Central memory CD8-positive, alpha-beta T cell (primary cell): ENCODE measurements at regions not wholly inside any gene's neighbourhood (a gene's known extent, or its start where the extent isn't known, plus 50 kb on each side); places are given as distances from the start of the nearest gene placed in this dataset.

Experiments
- ATAC-seq: fragments of 150-1000 bp; cut with Tn5 transposase; replicated peaks from 2 replicates; pipeline ENCODE4 v1.10.0; 2022; ENCODE audit warnings: mild to moderate bottlenecking, moderate FRiP score, moderate number of reproducible peaks; ENCODE audit not compliant: poor library complexity, severe bottlenecking; ENCODE audit errors: extremely low read depth
- DNase-seq, 2 donors: peaks; one replicate each; pipeline ENCODE4 v3.0.0; 2021; ENCODE audit warnings: low spot score in 2 of 2
- H3K27ac Mint-ChIP-seq: one replicate; pipeline ENCODE4 v1.8.0; 2022; ENCODE audit warnings: low read depth, mild to moderate bottlenecking, moderate library complexity, mixed read lengths
- H3K27me3 Mint-ChIP-seq: one replicate; pipeline ENCODE4 v1.8.0; 2022; ENCODE audit warnings: mixed read lengths
- H3K36me3 Mint-ChIP-seq: one replicate; pipeline ENCODE4 v1.8.0; 2022; ENCODE audit warnings: mild to moderate bottlenecking, moderate library complexity, mixed read lengths; ENCODE audit not compliant: insufficient read depth
- H3K4me1 Mint-ChIP-seq: one replicate; pipeline ENCODE4 v1.8.0; 2022; ENCODE audit warnings: mixed read lengths
- H3K4me3 Mint-ChIP-seq: one replicate; pipeline ENCODE4 v1.8.0; 2022; ENCODE audit warnings: mild to moderate bottlenecking, moderate library complexity, mixed read lengths
- H3K9me3 Mint-ChIP-seq: one replicate; pipeline ENCODE4 v1.8.0; 2022; ENCODE audit warnings: mixed read lengths

DNA sequence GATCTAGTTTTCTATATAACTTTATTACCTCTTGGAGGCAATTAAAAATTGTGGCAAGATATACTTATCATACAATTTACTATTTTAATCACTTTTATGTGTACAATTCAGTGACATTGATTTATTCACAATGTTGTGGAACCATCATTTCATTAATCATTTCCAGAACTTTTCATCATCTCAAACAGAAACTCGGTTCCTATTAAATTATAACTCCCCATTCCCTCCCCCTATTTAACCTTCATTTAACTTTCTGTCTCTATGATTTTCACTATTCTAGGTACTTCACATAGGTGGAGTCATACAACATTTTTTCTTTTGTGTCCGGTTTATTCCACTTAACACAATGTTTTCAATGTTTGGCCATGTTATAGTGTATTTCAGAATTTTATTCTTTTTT is 252.8 kb downstream of the REEP3 start:
- ATAC-seq (no peak), DNase-seq (no peak)
- Mint-ChIP-seq H3K4me1 (no peaks in the 10 kb centered on the region), H3K27ac (no peak overlapping the region), H3K9me3 (no peaks in the 10 kb centered on the region), H3K4me3 (no peak overlapping the region), H3K27me3 (peaks cover 24% of the 10 kb centered on the region), H3K36me3 (no peaks in the 10 kb centered on the region)

DNA sequence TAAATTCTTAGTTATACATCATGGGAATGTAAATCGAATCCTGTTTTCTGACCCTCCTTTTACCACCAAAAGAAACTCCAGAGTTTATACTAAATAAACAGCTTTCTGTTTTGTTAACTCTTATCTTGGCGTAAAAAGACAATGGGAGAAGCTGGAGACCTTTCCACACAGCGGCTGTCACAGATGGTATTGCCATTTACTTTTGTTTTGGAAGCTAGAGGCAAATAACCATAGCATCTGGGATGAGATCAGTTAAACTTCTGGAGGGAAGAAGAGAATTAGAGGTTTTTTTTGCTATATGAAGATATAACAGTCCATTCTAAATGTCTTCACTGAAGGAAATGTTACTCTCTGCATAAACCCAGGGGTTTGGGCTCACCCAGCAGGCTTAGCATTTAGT is 258.9 kb downstream of the REEP3 start:
- H3K4me3 Mint-ChIP-seq, result no peak overlapping the region
- no peaks in the 10 kb centered on the region for H3K36me3 Mint-ChIP-seq
- H3K4me1 Mint-ChIP-seq, result no peaks in the 10 kb centered on the region
- no peak for DNase-seq
- ATAC-seq, result no peak
- H3K9me3 Mint-ChIP-seq, result no peaks in the 10 kb centered on the region
- peaks cover 49% of the 10 kb centered on the region for H3K27me3 Mint-ChIP-seq
- H3K27ac Mint-ChIP-seq, result no peak overlapping the region

DNA sequence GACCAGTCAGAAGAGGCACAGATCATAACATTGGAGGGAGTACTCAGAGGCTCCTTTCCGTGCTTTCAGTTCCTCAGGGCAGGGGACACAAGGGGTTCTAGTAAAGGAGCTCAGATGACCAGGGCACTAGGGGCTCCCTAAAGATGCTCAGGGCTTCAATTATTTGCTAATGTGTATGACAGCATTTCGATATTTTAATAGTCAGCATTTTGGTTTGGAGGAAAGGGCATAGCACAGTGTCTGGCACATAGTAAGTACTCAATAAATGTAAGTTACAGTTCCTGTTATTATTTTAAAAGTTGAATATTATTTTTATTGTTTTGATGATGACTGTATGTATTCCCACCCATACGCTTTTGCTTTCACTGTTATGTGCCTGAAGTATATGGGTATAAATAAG is 260.0 kb downstream of the REEP3 start:
- Mint-ChIP-seq H3K4me3 (no peak overlapping the region), H3K27ac (no peak overlapping the region), H3K9me3 (no peaks in the 10 kb centered on the region), H3K4me1 (no peaks in the 10 kb centered on the region), H3K27me3 (peaks cover 56% of the 10 kb centered on the region), H3K36me3 (no peaks in the 10 kb centered on the region)
- no peak for ATAC-seq
- DNase-seq, result no peak

DNA sequence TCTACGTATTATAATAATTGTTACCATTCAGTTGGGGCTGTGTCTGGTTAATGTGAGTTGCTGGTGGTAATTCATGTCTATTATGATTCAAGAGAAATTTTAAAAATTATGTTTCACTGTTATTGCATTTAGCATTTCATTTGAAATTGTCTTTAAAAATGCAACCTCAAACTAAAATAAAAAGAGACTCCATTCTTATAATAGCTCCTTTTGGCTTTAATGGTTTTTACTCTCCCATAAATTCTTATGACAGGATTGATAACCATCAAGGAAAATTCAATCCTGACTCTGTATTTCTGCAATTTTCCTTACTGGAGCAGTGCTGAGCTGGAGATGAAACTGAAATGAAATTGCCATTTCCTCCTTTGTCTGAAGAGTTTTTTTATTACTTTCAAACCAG is 262.7 kb downstream of the REEP3 start:
- Mint-ChIP-seq H3K27ac (no peak overlapping the region), H3K4me1 (no peaks in the 10 kb centered on the region), H3K36me3 (no peaks in the 10 kb centered on the region), H3K4me3 (no peak overlapping the region), H3K27me3 (peaks cover 48% of the 10 kb centered on the region), H3K9me3 (no peaks in the 10 kb centered on the region)
- ATAC-seq, result no peak
- no peak for DNase-seq

DNA sequence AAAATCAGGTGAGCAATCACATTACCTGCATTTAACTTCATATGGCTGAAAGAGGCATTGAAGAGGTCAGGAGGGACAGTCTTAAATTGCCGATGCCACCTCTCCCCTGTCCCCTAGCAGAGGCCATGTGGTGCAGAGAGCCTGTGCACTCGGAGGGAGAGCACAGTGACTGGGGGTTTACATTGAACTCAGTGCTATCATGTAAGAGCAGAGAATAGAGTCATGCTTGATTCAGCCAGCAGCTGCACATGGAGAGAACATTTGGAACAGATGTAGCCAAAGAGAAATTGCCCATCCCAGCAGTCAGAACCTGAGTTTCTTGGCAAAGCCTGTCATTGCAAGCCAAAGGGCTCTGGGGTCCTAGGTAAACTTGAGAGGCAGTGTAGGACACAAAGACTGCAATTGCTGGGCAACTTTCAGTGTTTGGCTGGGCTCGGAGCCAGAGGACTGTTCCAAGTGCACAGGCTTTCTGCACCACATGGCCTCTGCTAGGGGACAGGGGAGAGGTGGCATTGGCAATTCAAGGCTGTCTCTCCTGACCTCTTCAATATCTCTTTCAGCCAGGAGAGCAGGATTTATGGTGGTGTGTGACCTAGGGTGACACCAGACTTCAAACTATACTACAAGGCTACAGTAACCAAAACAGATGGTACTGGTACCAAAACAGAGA is 267.1 kb downstream of the REEP3 start:
- DNase-seq (no peak), ATAC-seq (no peak)
- no peaks in the 10 kb centered on the region for H3K4me1 Mint-ChIP-seq
- no peaks in the 10 kb centered on the region for H3K9me3 Mint-ChIP-seq
- H3K27ac Mint-ChIP-seq, result no peak overlapping the region
- H3K4me3 Mint-ChIP-seq, result no peak overlapping the region
- H3K36me3 Mint-ChIP-seq, result no peaks in the 10 kb centered on the region
- H3K27me3 Mint-ChIP-seq, result peaks cover 55% of the 10 kb centered on the region

DNA sequence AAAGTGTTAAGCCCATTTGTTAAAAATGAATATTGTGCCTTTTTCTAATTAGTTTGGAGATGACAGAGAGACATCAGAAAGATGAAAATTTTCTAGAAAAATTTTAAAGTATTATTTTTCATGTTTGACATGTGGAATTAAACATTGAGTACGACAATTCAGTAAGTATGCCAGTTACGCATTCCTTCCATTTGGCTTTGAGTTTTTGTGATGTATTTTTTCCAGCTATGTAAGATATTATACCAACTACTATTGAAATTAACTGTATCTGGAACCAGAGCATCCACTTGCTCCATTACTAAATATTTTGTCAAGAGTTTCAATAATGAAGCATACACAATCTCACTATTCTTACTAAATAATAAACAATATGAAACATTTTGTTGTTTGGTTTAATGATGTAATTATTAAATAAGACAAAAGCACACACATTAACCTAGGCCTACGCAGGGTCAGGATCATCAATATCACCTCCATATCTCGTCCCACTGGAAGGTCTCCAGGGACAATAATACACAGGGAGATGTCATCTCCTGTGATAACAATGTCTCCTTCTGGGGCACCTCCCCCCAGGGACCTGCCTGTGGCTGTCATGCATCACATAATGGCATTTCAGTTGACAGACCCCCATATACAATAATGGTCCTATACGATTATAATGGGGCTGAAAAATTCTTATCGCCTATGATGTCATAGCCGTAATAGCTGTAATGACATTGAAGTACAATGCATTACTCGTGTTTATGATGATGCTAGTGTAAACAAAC is 274.1 kb downstream of the REEP3 start:
- Mint-ChIP-seq H3K4me3 (no peak overlapping the region), H3K27ac (no peak overlapping the region), H3K9me3 (no peaks in the 10 kb centered on the region), H3K27me3 (peaks cover 28% of the 10 kb centered on the region), H3K36me3 (no peaks in the 10 kb centered on the region), H3K4me1 (no peaks in the 10 kb centered on the region)
- ATAC-seq (no peak), DNase-seq (no peak)

DNA sequence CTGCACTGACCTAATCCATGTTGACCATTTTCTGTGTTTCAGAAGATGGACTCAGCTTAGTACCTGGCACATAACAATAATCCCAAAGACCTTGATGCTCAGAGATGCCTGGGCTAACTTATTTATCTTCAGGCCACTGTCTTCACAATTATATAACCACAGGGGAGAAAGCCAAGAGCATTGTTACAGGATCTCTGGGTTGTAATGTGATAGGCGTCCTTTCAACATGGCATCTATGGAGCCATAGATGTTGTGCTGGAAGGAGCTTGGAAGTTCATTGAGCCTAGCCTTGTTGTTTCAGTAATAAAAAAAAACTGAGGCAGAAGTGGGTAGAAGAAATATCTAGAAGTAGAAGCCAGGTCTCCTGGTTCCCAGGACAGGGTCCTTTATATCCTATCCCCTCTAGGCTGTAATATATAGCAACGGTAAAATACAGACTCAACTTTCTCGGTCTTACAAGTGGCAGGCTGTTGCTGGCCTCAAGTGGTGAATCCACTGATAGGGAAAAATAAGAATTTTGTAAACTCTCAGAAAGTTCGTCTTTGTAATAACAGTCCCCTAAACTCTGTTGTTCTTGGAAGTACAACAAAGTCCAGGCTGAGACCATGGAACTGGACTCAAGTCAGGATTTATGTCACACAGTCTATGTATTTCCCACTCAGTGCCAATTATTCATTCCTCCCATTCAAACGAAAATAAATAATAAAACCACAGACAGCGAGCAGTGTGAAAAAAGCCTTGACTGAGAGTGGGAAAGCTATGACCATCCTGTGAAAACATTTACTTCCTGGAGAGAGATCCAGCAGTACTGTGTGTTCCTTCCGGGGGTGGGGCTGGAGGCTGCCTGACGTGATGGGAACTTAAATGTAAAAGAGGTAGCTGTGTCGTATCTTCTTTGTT is 277.6 kb downstream of the REEP3 start:
- H3K27ac Mint-ChIP-seq, result no peak overlapping the region
- no peaks in the 10 kb centered on the region for H3K36me3 Mint-ChIP-seq
- no peak overlapping the region for H3K4me3 Mint-ChIP-seq
- ATAC-seq, result no peak
- no peaks in the 10 kb centered on the region for H3K4me1 Mint-ChIP-seq
- H3K27me3 Mint-ChIP-seq, result no peaks in the 10 kb centered on the region
- no peaks in the 10 kb centered on the region for H3K9me3 Mint-ChIP-seq
- no peak for DNase-seq

DNA sequence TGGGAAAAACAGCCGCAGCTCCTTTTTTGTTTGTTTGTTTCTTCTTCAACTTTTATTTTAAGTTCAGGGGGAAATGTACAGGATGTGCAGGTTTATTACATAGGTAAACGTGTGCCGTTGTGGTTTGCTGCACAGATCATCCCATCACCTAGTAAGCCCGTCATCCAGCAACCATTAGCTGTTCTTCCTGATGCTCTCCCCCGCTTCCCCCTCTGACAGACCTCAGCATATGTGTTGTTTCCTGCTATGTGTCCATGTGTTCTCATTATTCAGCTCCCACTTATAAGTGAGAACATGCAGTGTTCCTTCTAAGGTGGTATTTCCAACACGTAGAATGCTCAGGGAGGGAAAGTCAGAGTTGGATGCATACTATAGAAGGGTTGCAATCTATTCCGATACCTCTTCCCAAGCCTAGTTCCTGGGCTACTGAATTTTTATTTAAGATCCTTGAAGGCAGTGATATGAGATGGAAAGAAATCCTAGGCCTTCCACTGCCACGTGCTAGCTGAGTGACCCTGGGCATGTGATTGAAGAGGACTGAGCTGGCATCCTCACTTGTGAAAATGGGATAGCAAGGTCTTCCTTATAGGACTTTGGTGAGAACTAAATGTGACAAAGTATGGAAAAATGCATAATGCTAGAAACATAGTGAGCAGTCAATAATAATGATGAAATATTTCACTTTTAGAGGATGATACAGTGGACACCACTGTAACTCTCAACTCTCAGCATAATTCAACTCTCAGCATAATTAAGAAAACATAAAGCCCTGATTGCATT is 278.5 kb downstream of the REEP3 start:
- Mint-ChIP-seq H3K9me3 (no peaks in the 10 kb centered on the region), H3K27me3 (no peaks in the 10 kb centered on the region), H3K4me3 (no peak overlapping the region), H3K4me1 (no peaks in the 10 kb centered on the region), H3K36me3 (no peaks in the 10 kb centered on the region), H3K27ac (no peak overlapping the region)
- ATAC-seq, result no peak
- no peak for DNase-seq

DNA sequence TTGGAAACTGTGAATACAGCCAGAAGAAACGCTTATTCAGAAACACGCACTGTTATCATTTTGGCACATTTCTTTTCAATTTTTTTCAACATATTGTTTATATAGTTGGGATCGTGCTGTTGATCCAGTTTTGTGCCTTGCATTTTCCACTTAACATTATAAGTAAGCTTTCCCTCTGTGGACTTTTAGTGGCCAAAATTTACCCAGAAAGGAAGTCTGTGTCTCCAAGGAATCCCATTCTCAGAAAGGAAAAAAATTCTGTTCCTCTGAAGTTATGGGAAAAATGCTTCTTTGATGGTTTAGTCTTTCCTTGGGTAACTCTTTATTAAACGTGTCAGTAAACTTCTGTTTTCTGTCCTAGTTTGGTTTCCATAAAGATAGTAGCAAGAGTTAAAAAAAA is 280.0 kb downstream of the REEP3 start:
- Mint-ChIP-seq H3K4me3 (no peak overlapping the region), H3K27ac (no peak overlapping the region), H3K36me3 (no peaks in the 10 kb centered on the region), H3K9me3 (peaks cover 5% of the 10 kb centered on the region), H3K27me3 (peaks cover 7% of the 10 kb centered on the region), H3K4me1 (no peaks in the 10 kb centered on the region)
- no peak for ATAC-seq
- no peak for DNase-seq

DNA sequence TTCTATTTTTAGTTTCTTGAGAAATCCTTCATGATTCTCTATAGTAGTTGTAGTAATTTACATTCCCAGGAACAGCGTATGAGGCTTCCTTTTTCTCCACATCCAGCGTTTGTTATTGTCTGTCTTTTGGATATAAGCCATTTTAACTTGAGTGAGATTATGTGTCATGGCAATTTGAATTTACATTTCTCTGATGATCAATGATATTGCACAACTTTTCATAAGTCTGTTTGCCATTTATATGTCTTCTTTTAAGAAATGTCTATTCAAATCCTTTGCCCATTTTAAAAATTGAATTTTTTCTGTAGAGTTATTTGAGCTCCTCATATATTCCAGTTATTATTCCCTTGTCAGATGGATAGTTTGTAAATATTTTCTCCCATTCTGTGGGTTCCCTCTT is 285.1 kb downstream of the REEP3 start:
- no peak overlapping the region for H3K4me3 Mint-ChIP-seq
- ATAC-seq (no peak), DNase-seq (no peak)
- peaks cover 12% of the 10 kb centered on the region for H3K9me3 Mint-ChIP-seq
- H3K36me3 Mint-ChIP-seq, result no peaks in the 10 kb centered on the region
- H3K4me1 Mint-ChIP-seq, result no peaks in the 10 kb centered on the region
- H3K27me3 Mint-ChIP-seq, result peaks cover 24% of the 10 kb centered on the region
- H3K27ac Mint-ChIP-seq, result no peak overlapping the region

DNA sequence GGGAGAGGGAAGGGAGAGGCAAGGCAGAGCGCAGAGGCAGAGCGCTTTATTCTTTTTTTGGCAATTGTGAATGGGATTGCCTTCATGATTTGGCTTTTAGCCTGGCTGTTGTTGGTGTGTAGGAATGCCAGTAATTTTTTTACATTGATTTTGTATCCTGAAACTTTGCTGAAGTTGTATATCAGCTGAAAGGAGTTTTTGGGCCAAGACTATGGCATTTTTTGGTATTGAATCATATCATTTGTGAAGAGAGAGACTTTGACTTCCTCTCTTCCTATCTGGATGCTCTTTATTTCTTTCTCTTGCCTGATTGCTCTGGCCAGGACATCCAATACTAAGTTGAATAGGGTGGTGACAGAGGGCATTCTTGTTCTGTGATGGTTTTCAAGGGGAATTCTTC is 291.3 kb downstream of the REEP3 start:
- peaks cover 26% of the 10 kb centered on the region for H3K27me3 Mint-ChIP-seq
- ATAC-seq (no peak), DNase-seq (no peak)
- H3K4me1 Mint-ChIP-seq, result no peaks in the 10 kb centered on the region
- no peaks in the 10 kb centered on the region for H3K36me3 Mint-ChIP-seq
- no peaks in the 10 kb centered on the region for H3K9me3 Mint-ChIP-seq
- no peak overlapping the region for H3K4me3 Mint-ChIP-seq
- no peak overlapping the region for H3K27ac Mint-ChIP-seq

DNA sequence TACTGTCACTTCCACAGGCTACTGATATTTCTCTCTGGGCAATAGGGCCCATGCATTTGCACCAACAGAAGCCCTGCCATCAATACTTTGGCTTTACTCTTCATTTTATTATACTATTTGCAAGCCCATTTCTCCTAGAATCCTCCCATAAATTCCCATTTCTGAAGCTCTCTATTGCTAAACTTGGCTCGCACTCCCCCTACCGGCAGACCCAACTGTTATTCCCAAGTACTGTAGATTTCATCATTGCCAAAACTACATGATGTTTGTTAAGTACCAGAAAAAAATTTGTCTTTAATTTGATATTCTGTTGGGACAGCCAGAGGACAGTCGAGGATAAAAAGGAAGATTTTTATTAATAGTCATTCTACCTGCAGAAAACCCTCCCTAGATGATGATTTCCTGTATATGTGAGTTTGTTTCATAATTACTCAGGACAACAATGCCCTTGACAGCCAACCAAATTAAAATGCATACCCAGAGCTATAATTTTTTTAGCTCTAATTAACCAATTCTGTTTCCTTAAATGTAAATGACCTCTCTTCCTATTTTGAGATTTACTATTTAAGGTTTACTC is 298.6 kb downstream of the REEP3 start:
- Mint-ChIP-seq H3K9me3 (no peaks in the 10 kb centered on the region), H3K27ac (no peak overlapping the region), H3K4me3 (no peak overlapping the region), H3K4me1 (no peaks in the 10 kb centered on the region), H3K27me3 (peaks cover 79% of the 10 kb centered on the region), H3K36me3 (no peaks in the 10 kb centered on the region)
- ATAC-seq (no peak), DNase-seq (no peak)
